GM12878 (cell line): ENCODE measurements at regions not wholly inside any gene's neighbourhood (a gene's known extent, or its start where the extent isn't known, plus 50 kb on each side); places are given as distances from the start of the nearest gene placed in this dataset.

Experiments used
- ATAC-seq: fragments of 200-7000 bp; cut with Tn5 transposase; 3 replicates; pipeline ENCODE4 v1.9.1; 2020; ENCODE audit warnings: mild to moderate bottlenecking, moderate library complexity
- BruUV-seq: library from RNA; stranded (reverse); fragments of 400-500 nt; replicated peaks from 2 replicates; lab custom pipeline; 2021; lab: Mats Ljungman, UMichigan
- CTCF ChIA-PET: fragments of 300-600 bp; sonication (Branson Sonifier 250); formaldehyde crosslinking; extraction: SDS; loops from one replicate; lab custom pipeline; 2021; ENCODE audit warnings: inconsistent platforms; lab: Yijun Ruan, JAX
- POLR2A ChIA-PET: fragments of 350-600 bp; formaldehyde crosslinking; extraction: SDS; loops from one replicate; lab custom pipeline; 2021; ENCODE audit warnings: inconsistent platforms; lab: Charles Lee
- RAD21 ChIA-PET: fragments of 300-600 bp; sonication (Branson Sonifier 250); formaldehyde crosslinking; loops from one replicate; lab custom pipeline; 2023; ENCODE audit warnings: antibody characterized with exemption; ENCODE audit not compliant: unreplicated experiment; lab: Charles Lee
- SMC1A ChIA-PET: fragments of 300-600 bp; sonication (Branson Sonifier 250); formaldehyde crosslinking; loops from one replicate; lab custom pipeline; 2023; ENCODE audit not compliant: unreplicated experiment, uncharacterized antibody; lab: Charles Lee
- DNase-seq: peaks from one replicate; pipeline ENCODE4 v3.0.0-alpha.2; 2011; ENCODE audit warnings: low read depth, low spot score
- FAIRE-seq: peaks from 3 replicates; lab custom pipeline; 2011; peaks lifted over from hg19 to GRCh38; lab: Jason Lieb, UNC
- H2AFZ ChIP-seq: 2 replicates; pipeline ENCODE4 v1.6.0; 2011; ENCODE audit warnings: low read depth, low read length, control low read depth; ENCODE audit not compliant: control insufficient read depth
- H3K27ac ChIP-seq: 2 replicates; pipeline ENCODE4 v1.5.1; 2011; ENCODE audit warnings: control low read depth; ENCODE audit not compliant: control insufficient read depth, insufficient read depth
- H3K27me3 ChIP-seq, 2 experiments: replicated peaks in 1 of 2; 2 replicates each; pipeline versions ENCODE4 v1.6.0 to v1.6.1; 2011; ENCODE audit warnings: low read length in 1 of 2; ENCODE audit not compliant: control insufficient read depth in 2 of 2, insufficient read depth in 2 of 2
- H3K36me3 ChIP-seq, 2 experiments: 2 replicates each; pipeline ENCODE4 v1.5.1; 2011; ENCODE audit warnings: low read length in 1 of 2; ENCODE audit not compliant: control insufficient read depth in 2 of 2, insufficient read depth in 2 of 2
- H3K4me1 ChIP-seq: 2 replicates; pipeline ENCODE4 v1.6.1; 2011; ENCODE audit warnings: mild to moderate bottlenecking, low read length, moderate library complexity, mixed read lengths; ENCODE audit not compliant: control insufficient read depth, insufficient read depth
- H3K4me2 ChIP-seq: 2 replicates; pipeline ENCODE4 v1.6.0; 2011; ENCODE audit warnings: control low read depth; ENCODE audit not compliant: control insufficient read depth, insufficient read depth
- H3K4me3 ChIP-seq: fragments of 200-600 bp; sonication (generic); 2 replicates; pipeline ENCODE4 v1.5.1; 2016
- H3K79me2 ChIP-seq: 2 replicates; pipeline ENCODE4 v1.6.0; 2011; ENCODE audit warnings: low read length; ENCODE audit not compliant: control insufficient read depth, insufficient read depth
- H3K9ac ChIP-seq: 2 replicates; pipeline ENCODE4 v1.8.0; 2011; ENCODE audit warnings: low read length, control low read depth, mixed read lengths; ENCODE audit not compliant: control insufficient read depth, insufficient read depth
- H3K9me3 ChIP-seq: replicated peaks from 3 replicates; pipeline ENCODE4 v1.5.1; 2011; ENCODE audit warnings: mild to moderate bottlenecking, low read length; ENCODE audit not compliant: control insufficient read depth, insufficient read depth
- H4K20me1 ChIP-seq: 2 replicates; pipeline ENCODE4 v1.6.0; 2011; ENCODE audit not compliant: control insufficient read depth, insufficient read depth
- ASH2L ChIP-seq: fragments of 300-600, 200-600 bp; sonication (generic); IDR thresholded peaks from 2 replicates; pipeline ENCODE4 v1.6.1; 2017; ENCODE audit warnings: low read depth, mild to moderate bottlenecking, borderline replicate concordance
- CBFB ChIP-seq: IDR thresholded peaks from 2 replicates; pipeline ENCODE4 v1.6.1; 2016; ENCODE audit warnings: antibody characterized with exemption, low read depth
- CEBPB ChIP-seq, 2 experiments: fragments of 150-350 bp in 1 of 2; IDR thresholded peaks; 2 replicates each; pipeline ENCODE4 v1.6.1; 2012 to 2014; ENCODE audit warnings: low read depth in 2 of 2, low read length in 2 of 2, borderline replicate concordance in 1 of 2, inconsistent platforms in 1 of 2
- CHD1 ChIP-seq: IDR thresholded peaks from 2 replicates; pipeline ENCODE4 v1.6.1; 2012; ENCODE audit warnings: low read depth, low read length, improper control_type of control experiment
- FOXM1 ChIP-seq: IDR thresholded peaks from 2 replicates; pipeline ENCODE4 v1.6.1; 2012; ENCODE audit warnings: low read depth, mild to moderate bottlenecking, inconsistent platforms, low read length, moderate library complexity
- HDAC2 ChIP-seq: fragments of 200-600 bp; sonication (generic); IDR thresholded peaks from 2 replicates; pipeline ENCODE4 v1.6.1; 2017
- IKZF2 ChIP-seq, 2 experiments: fragments of 450-650 bp; IDR thresholded peaks; 2 replicates each; pipeline ENCODE4 v1.6.1; 2017; ENCODE audit warnings: mild to moderate bottlenecking in 2 of 2, moderate library complexity in 2 of 2
- KAT2A ChIP-seq: conservative IDR thresholded peaks from 2 replicates; pipeline ENCODE4 v1.6.1; 2011; ENCODE audit warnings: low read depth, low read length; ENCODE audit not compliant: control insufficient read depth
- KLF5 ChIP-seq: fragments of 450-650 bp; IDR thresholded peaks from 2 replicates; pipeline ENCODE4 v1.6.1; 2014; ENCODE audit warnings: mild to moderate bottlenecking; ENCODE audit not compliant: partially characterized antibody
- MTA2 ChIP-seq: fragments of 450-650 bp; IDR thresholded peaks from 2 replicates; pipeline ENCODE4 v1.6.1; 2016; ENCODE audit warnings: low read depth, mild to moderate bottlenecking, moderate library complexity
- RCOR1 ChIP-seq: conservative IDR thresholded peaks from 2 replicates; pipeline ENCODE4 v1.6.1; 2012; ENCODE audit warnings: low read depth, low read length, improper control_type of control experiment
- SIN3A ChIP-seq: IDR thresholded peaks from 2 replicates; pipeline ENCODE4 v1.6.1; 2012; ENCODE audit warnings: low read depth, low read length, improper control_type of control experiment
- SMARCA5 ChIP-seq: fragments of 450-650 bp; IDR thresholded peaks from 2 replicates; pipeline ENCODE4 v1.6.1; 2017; ENCODE audit warnings: mild to moderate bottlenecking
- STAT1 ChIP-seq: fragments of 450-650 bp; conservative IDR thresholded peaks from 2 replicates; pipeline ENCODE4 v1.6.1; 2014; ENCODE audit warnings: antibody characterized with exemption, mild to moderate bottlenecking
- STAT3 ChIP-seq: IDR thresholded peaks from 2 replicates; pipeline ENCODE4 v1.6.1; 2011; ENCODE audit warnings: low read depth, low read length, improper control_type of control experiment
- TARDBP ChIP-seq: IDR thresholded peaks from 2 replicates; pipeline ENCODE4 v1.6.1; 2016; ENCODE audit warnings: borderline replicate concordance
- TBL1XR1 ChIP-seq: IDR thresholded peaks from 2 replicates; pipeline ENCODE4 v1.6.1; 2012; ENCODE audit warnings: low read depth, low read length, improper control_type of control experiment
- ZNF592 ChIP-seq: fragments of 450-650 bp; IDR thresholded peaks from 2 replicates; pipeline ENCODE4 v1.6.1; 2017; ENCODE audit warnings: mild to moderate bottlenecking, moderate library complexity
- WGBS: methylation state at CpG from one replicate; pipeline ENCODE4 v1.1.6; 2016; ENCODE audit warnings: low lambda C conversion rate; ENCODE audit not compliant: insufficient replicate concordance, insufficient coverage; ENCODE audit errors: missing lambda C conversion rate; 5-methylcytosine and 5-hydroxymethylcytosine counted together
- in situ Hi-C: fragments of 300-500 bp; cut with MboI; formaldehyde crosslinking; loops from 9 replicates; pipeline ENCODE4 v1.14.3; 2018; ENCODE audit warnings: mixed read lengths
- intact Hi-C: fragments of 100-400 bp; cut with micrococcal nuclease; formaldehyde crosslinking; loops from one replicate; pipeline ENCODE4 v1.14.2; 2022; ENCODE audit not compliant: unreplicated experiment
- TF ChIP-seq, protein P1 (sequence below): fragments of 450-650 bp; IDR thresholded peaks from 2 replicates; pipeline ENCODE4 v1.6.1; 2017; ENCODE audit warnings: antibody characterized with exemption, mild to moderate bottlenecking, moderate library complexity

DNA sequence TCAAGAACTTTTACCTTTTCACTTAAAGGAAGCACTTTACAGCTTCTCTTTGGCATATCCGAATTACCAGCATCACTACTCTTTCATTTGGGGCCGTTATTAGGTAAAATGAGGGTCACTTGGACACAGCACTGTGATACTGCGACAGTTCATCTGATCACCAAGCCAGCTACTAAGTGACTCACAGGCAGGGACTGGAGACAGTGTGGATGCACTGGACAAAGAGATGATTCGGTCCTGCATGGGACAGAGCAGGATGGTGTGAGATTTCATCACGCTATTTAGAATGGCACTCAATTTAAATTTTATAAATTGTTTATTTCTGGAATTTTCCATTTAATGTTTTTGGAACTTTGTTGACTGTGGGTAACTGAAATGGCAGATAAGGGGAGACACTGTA is 166.9 kb upstream of the IL12A start:
- BruUV-seq: no TSS peak
- in situ Hi-C loops: no loop called here
- Histone ChIP-seq H3K9ac (no peak overlapping the region), H3K36me3 (no peaks in the 10 kb centered on the region), H3K4me1 (no peaks in the 10 kb centered on the region), H2AFZ (no peak overlapping the region), H3K27ac (no peak overlapping the region), H3K9me3 (no peaks in the 10 kb centered on the region), H3K27me3 (no peaks in the 10 kb centered on the region; a peak in 1 of 4 replicates), H3K4me2 (no peak overlapping the region), H3K4me3 (no peak overlapping the region), H3K79me2 (no peaks in the 10 kb centered on the region), H4K20me1 (no peaks in the 10 kb centered on the region)
- no peak for FAIRE-seq
- intact Hi-C loops: no loop called here
- RAD21 ChIA-PET: no interaction called here
- CTCF ChIA-PET: no interaction called here
- ATAC-seq: no peak
- WGBS: 27% methylated on average over 5 of the region's 5 CpGs
- SMC1A ChIA-PET: no interaction called here
- no peak for DNase-seq
- POLR2A ChIA-PET: no interaction called here
- TF ChIP-seq KAT2A (no peak), SMARCA5 (no peak), FOXM1 (no peak), SIN3A (no peak), ZNF592 (no peak), TARDBP (no peak), MTA2 (no peak), CBFB (no peak), STAT1 (no peak), CHD1 (no peak), HDAC2 (no peak), STAT3 (no peak), ASH2L (no peak), CEBPB (IDR thresholded peaks at IDR 0.05; ENCODE audit: borderline replicate concordance in 1 of 2, low read depth in 2 of 2, low read length in 2 of 2) (no peak), KLF5 (no peak), TBL1XR1 (no peak), IKZF2 (IDR thresholded peaks at IDR 0.05) (no peak), RCOR1 (no peak)
- TF ChIP-seq, protein P1, sequence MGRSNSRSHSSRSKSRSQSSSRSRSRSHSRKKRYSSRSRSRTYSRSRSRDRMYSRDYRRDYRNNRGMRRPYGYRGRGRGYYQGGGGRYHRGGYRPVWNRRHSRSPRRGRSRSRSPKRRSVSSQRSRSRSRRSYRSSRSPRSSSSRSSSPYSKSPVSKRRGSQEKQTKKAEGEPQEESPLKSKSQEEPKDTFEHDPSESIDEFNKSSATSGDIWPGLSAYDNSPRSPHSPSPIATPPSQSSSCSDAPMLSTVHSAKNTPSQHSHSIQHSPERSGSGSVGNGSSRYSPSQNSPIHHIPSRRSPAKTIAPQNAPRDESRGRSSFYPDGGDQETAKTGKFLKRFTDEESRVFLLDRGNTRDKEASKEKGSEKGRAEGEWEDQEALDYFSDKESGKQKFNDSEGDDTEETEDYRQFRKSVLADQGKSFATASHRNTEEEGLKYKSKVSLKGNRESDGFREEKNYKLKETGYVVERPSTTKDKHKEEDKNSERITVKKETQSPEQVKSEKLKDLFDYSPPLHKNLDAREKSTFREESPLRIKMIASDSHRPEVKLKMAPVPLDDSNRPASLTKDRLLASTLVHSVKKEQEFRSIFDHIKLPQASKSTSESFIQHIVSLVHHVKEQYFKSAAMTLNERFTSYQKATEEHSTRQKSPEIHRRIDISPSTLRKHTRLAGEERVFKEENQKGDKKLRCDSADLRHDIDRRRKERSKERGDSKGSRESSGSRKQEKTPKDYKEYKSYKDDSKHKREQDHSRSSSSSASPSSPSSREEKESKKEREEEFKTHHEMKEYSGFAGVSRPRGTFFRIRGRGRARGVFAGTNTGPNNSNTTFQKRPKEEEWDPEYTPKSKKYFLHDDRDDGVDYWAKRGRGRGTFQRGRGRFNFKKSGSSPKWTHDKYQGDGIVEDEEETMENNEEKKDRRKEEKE: no peak
